HUDEP-2 (cell line): ENCODE measurements at regions not wholly inside any gene's neighbourhood (a gene's known extent, or its start where the extent isn't known, plus 50 kb on each side); places are given as distances from the start of the nearest gene placed in this dataset.

Source experiments
- DNase-seq, 76 experiments: peaks; one replicate each; lab custom pipeline; 2025; ENCODE audit not compliant: unreplicated experiment in 76 of 76; lab: John Stamatoyannopoulos, UW

DNA sequence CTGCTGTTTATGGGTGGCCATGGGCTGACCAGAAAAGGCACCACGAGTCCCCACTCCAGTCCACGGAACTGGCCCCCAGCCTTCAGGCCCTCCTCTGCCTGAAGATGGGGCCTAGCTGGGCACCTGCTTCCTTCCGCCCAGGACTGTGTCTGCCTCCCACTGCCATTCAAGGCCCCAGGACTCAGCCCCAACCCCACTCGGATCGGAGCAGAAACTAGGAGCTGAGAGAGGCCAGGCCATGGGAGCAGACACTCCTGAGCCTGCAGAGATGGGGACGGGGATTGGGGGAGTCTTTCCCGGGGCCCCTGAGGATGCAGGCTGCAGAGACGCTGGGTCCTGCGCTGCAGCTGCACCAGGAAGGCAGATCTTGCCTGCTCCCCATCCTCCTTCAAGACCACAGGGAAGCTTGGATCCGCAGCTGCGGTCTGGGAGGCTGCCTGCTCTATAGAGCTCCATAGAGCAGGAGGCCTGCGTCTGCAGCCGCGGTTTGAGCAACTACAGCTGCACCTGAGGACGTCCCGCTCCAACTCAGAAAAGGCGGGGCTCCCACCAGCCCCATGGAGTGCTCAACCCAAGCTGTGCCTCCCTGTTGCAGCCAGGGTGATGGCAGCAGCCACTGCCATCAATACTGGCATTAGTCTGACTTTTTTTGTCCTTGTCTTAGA is 383.9 kb upstream of the TMCO5A start:
- no peak for DNase-seq

DNA sequence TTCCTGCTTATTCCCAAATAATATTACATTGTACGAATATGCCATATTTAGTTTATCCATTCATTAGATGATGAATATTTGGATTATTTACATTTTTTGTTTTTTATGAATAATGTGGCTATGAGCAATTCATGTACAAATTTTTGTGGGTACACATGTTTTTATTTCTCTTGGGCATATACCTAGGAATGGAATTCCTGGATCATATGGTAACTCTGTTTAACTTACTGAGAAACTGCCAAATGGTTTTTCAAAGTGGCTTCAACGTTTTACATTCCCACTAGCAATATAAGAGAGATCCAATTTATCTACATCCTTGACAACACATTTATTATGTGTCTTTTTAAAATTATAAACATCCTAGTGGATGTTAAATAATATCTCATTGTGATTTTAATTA is 362.0 kb upstream of the TMCO5A start:
- DNase-seq = no peak

DNA sequence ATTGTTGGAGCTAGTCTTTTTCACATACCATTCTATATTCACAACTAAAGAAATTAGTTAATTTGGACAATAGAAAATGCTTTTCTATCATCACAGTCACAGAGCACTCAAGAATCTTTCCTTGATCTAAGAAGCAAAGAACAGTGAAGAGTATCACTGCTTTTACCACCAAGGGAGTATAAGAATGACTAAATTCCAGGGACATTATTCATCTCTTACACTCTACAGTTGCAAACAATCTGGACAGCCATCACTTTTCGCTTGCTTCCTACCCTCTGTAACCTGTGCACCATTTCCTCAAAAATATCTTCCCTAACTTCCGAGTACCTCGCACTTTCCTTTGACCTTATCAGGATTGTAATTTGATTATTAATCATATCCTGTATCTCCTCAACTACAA is 359.5 kb upstream of the TMCO5A start:
- no peak for DNase-seq

DNA sequence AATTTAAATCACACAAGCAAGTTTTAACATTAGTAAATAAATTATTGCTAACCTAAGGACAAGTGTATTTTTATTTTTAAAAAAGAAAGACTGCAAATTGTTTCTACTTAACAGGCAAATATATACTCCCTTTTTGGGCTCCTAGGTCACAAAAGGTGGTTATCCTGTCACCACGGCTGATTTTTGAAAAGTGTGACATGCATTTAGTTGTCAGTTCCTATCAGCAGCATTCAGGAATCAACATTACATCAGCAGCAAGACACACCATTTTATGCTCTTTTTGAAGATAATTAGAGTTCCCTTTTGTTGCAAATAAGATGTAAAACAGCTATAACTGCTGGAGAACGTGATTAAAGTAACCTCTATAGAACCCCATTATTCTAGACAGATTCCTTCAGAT is 357.5 kb upstream of the TMCO5A start:
- no peak for DNase-seq

GRCh38 chr15:37581866-37582532 is 352.4 kb upstream of the TMCO5A start:
- no peak for DNase-seq

DNA sequence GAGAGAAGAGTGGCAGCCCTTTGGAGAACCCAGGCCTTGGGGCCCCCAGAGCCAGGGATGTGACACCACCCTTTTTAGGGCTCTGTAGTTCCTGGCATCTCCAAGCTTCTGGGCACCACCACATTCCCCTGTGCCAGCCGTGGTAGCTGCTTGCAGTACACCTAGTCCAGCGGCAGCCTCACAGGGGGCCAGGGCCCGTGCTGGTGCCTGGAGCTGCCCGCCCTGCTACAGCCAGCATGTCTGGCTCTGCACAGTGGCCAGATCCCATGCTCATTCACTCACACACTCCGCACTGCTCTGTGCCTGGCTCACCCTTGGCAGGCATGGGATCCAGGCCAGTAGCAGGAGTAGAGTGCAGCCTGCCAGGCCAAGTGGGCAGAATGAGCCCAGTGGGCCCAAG is 351.6 kb upstream of the TMCO5A start:
- no peak for DNase-seq

GRCh38 chr15:37586011-37586583 is 348.3 kb upstream of the TMCO5A start:
- DNase-seq = no peak

DNA sequence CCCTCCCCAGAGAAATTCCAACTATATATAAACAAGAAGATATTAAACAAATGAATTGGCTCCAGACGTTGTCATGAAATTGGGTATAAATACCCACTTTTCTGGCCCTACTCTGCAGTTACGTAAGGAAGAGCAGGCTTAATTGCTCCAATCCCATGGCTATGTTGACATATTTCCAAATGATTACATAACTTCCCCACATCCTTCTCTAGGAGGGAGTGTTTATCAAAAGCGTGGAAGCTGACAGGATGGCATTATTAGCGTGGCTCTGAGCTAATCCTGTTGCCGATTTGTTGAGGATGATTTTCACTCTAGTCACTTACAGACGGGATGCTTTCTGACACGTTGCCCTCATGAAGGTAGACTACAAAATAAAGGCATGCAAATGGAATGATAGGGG is 347.5 kb upstream of the TMCO5A start:
- no peak for DNase-seq

GRCh38 chr15:37594417-37594816 is 340.0 kb upstream of the TMCO5A start:
- DNase-seq = no peak

- no peak for DNase-seq
Observed at GRCh38 chr15:37595426-37595970, 338.9 kb upstream of the TMCO5A start.

- DNase-seq = no peak
Observed at GRCh38 chr15:37599156-37599555, 335.3 kb upstream of the TMCO5A start.

GRCh38 chr15:37616215-37616614 is 318.2 kb upstream of the TMCO5A start:
- DNase-seq = no peak

DNA sequence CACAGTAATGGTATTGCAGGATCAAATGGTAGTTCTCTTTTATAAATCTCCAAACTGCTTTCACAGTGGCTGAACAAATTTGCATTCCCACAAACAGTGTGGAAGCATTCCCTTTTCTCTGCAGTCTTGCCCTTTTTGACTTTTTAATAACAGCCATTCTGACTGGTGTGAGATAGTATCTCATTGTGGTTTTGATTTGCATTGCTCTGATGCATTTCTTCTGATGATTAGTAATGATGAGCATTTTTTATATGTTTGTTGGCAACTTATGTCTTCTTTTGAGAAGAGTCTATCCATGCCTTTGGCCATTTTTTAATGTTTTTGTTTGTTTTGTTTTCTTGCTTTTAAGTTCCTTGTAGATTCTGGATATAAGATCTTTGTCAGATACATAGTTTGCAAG is 316.1 kb upstream of the TMCO5A start:
- no peak for DNase-seq

DNA sequence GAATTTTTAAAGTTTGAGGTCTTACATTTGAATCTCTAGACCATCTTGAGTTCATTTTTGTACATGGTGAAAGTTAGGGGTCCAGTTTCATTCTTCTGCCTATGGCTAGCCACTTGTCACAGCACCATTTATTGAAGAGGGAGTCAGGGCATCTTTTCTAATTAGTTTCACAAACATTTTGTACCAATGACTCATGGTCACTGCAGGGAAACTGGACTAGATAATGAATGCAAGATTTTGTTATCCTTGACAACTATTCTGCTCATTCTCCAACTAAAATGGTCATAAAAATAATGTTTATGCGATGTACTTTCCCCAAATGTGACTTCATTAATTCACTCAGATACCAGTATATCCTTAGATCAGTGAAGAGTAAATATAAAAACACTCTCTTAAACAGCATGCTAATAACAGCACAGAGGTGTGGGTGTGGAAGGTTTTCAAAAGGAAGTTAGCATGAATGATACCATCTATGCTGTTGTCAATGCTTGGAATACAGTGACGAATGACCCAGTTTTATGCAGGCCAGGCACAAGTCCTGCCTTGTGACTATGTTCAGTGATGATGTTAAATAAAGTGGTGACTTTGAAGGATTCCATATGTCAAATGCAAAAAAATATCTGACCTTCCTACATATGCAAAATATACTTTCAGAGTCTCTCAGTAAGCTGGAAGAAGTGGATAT is 314.9 kb upstream of the TMCO5A start:
- no peak for DNase-seq

DNA sequence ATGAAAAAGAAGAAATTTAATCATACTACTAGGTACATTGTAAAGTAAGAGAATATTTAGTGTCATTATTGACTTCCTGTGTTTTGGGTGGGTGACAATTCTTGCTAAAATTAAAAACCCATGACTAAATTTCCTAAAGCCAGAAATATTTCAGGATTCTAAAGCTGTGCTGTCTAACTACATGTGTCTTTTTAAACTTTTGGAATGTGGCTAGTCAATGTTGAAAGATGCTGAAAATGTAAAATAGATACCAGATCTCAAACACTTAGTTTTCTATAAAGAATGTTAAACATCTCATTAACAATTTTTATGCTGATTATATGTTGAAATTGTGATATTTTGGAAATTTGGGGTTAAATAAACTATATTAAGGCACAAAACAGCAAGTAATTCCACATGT is 308.9 kb upstream of the TMCO5A start:
- DNase-seq = no peak

- DNase-seq = no peak
Observed at GRCh38 chr15:37628507-37628906, 305.9 kb upstream of the TMCO5A start.

- no peak for DNase-seq
Observed at GRCh38 chr15:37636736-37637135, 297.7 kb upstream of the TMCO5A start.

DNA sequence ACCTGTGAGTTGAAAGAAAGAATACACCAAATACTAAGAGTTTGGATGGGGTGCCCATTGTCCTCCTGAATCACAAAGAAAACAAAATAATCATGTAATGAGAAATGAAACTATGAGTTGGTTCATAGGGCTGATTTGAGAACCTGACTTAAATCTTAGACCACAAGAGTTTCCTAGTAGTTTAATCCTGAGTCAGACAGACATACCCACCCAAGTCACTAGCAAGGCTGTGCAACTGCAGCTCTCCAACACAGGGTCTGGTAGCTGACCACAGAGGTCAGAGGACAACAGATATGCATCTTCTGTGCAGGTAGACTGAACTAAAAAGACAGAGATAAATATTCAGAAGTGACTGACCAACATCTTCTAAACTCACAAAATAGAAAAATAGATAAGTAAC is 296.3 kb upstream of the TMCO5A start:
- DNase-seq = no peak

- DNase-seq = no peak
Observed at GRCh38 chr15:37638691-37639090, 295.7 kb upstream of the TMCO5A start.

DNA sequence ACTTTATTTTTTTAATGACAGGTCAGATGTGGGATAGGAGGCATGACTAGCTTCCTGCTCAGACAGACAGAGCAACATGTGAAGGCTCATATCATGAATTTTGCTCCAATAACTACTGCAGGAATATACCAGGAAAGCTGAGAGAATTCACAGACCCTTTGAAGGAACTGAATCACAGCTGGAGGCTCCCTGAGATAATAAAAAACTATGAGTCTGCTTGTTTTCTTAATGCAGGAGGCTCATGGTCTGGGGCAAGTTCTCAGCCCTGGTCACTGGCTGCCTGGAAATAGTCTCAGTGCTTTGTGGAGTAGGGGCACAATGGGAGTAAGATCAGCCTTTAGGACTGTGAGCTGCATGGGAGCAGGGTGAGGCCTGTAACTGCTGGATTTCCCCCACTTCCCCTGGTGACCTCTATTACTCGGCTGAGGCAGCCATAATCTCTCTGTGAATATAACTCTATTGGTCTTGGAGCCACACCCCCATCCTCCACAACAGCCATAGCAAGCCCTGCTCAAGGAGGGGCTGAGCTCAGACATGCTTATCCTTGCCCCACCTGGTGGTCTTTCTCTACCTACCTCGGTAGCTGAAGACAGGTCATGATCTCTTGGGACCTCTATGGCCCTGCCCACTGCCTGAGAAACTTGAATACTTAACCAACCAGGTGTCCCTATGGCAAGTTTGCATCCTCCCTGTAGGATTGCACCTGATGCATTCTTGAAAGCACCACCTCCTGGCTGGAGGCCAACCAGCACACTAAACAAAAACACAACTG is 281.6 kb upstream of the TMCO5A start:
- no peak for DNase-seq

- DNase-seq = no peak
Observed at GRCh38 chr15:37678124-37678523, 256.3 kb upstream of the TMCO5A start.
